NCI-H748 (cell line): ENCODE measurements at regions not wholly inside any gene's neighbourhood (a gene's known extent, or its start where the extent isn't known, plus 50 kb on each side); places are given as distances from the start of the nearest gene placed in this dataset.

Experiments
- DNase-seq: peaks from one replicate; lab custom pipeline; 2025; ENCODE audit not compliant: unreplicated experiment; lab: John Stamatoyannopoulos, UW

DNA sequence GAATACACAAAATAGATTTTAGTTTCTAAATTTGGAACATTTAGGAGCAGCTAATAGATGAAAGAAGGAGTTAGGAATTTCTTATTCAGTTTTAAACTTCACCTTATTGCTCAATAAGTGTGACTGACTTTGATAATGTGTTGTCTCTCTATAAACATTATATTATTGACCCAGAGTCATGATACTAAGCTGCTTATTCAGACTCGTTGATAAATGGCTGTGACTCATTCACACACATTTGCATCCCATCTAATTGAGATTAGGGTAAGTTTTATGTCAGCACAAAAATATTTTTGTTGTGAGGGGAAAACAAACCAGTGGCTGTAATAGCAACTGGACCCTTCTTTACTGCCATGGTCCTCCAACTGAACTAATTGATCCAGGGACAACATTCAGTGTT lies 137.6 kb downstream of the GOLIM4 start:
- DNase-seq, result no peak

DNA sequence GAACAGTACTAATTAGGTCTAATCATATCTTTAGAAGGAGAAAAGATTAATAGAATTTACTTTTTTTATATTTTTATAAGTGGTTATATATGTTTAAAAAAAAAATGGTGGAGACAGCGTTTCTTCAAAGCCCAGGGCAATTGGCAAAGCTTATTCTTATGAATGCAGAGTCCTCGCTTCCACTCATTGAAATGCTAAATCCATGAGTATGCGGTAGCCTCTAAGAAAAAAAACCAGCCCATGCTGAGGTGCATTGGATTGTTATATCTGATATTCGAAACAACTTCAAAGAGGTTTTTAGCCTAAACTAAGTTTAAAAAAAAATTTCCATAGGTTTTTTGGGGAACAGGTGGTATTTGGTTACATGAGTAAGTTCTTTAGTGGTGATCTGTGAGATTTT lies 142.8 kb downstream of the GOLIM4 start:
- no peak for DNase-seq

DNA sequence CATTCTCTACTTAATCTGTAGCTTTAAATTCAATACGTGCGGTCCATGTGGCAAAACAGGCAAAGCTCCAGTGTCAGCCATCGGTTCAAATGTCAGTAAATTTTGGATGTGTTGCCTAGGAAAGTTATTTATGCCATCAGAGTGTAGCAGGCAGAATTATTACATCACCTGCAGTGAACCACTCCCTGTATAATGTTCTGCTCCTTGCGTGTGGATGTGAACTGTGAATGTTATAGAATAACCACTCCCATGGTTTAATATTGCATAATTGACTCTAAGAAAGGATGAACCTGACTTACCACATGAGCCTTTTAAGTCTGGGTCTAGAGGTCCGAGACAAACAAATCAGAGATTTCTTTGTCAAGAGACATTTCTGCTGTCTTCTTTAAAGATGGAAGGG lies 145.5 kb downstream of the GOLIM4 start:
- DNase-seq, result no peak

DNA sequence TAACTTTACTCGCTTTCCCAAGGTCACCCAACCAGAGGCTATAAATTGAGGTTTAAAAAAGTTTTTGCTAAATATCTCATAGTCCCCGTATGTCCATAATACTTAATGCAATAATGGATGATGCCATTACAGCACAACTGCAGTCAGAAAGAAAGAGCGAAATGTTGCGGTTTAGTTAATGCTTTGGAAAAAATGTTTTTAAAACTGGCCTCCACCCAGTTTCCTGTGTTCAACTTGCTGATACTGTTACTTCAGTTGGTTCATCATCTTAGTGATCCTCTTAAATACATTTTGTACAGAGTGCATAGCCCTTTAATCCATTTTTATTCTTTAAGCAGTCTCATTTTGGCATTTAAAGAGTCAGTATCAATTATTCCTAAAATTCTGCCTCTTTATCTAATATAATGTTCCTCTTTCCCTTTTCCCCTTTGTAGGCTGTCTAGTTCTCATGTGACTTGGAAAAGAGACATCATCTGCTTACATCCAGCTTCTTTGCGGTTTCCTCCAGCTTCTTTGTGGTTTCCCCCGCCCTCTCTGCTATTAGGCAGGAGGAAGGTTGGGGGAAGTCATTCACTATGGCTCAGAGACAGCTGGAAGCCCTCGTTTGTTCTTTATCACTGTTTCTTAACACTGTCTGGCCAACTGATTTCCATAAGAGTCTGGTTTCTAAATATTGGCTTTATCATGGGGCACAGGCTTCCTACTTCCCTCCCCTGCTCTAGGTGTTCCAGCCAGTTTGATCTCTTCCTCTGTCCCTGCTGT lies 154.3 kb downstream of the GOLIM4 start:
- no peak for DNase-seq

DNA sequence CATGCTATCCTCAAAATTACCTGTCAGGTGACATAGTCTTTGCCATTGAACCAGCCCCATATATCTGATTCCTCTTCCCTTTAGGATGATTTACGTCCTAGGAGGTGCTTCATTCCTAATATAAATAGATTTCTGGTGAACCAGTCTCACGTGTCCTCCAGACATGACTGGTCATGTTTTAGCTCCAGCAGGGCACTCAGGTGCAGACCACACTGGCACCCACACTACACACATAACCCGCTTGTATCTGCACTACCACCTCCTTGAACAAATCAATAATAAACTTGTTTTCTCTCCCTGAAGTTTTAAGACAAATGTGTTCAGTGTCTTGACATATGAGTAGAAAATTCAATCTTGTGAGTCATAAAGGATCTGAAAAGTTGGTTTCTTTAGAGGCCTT lies 155.5 kb downstream of the GOLIM4 start:
- DNase-seq, result no peak

DNA sequence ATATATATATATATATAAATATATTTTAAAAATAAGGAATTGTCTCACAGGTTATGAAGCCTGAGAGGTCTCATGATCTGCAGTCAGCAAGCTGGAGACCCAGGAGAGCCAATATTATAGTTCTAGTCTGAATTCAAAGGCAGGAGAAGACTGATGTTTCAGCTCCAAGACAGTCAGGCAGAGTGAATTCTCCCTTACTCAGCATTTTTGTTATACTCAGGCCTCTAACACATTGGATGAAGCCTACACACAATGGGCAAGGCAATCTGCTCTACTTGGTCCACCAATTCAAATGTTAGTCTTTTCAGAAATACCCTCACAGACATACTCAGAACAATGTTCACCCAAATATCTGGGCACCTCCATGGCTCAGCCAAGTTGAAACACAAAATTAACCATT lies 157.2 kb downstream of the GOLIM4 start:
- DNase-seq, result no peak

DNA sequence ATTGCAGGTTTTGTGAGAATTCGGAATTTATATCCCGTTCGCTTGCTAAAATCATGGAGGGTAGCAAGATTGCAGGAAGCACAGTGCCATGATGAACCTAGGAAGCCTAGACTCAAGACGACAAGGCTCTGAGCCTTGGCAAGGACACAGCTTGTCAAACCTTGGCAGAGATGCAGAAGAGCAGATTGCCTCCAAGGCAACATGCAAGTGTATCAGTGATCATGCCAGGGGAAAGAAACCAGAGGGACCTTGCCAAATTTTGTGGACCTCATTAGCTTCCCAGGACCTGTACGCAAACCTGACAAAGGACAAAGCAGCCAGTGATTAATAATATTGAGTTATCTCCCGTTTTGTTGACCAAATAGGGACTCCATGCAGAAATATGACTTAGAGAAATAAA lies 159.7 kb downstream of the GOLIM4 start:
- no peak for DNase-seq

DNA sequence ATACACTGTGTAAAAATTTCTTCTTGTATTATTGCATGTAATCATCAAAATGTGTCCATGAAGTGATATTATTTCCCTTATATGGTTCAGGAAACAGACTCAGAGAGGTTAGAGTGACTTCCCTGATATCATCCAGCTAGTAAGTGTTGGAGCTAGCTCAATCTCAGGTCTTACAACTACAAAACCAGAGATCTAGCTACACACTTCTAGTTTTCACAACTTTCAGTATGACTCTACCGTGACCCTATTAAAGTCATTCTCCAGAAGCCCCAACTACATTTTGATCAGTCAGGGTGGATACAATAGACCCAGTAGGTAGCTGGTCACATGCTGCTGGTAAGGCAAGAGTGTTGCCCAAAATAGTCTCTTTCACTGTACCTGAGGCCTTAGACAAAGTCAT lies 165.3 kb downstream of the GOLIM4 start:
- DNase-seq, result no peak

DNA sequence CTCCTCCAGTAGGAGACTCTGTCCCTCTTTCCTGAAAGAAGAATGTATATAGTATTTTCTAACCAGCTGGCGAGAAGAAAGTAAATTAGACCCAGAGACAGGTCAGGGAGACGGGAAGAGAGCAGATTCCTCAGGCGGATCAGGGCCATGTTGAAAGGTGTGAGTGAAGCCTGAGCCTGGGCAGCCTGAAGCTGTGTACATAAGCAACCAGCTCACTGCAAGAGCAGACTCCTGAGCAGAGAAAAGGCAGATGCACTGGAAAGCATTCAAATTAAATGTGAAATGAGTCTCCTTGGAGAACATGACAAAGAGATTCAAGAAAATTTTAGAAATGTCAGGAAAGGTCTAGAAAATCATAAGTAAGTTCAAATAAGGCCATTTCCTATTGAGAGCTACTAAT lies 165.8 kb downstream of the GOLIM4 start:
- DNase-seq, result no peak

DNA sequence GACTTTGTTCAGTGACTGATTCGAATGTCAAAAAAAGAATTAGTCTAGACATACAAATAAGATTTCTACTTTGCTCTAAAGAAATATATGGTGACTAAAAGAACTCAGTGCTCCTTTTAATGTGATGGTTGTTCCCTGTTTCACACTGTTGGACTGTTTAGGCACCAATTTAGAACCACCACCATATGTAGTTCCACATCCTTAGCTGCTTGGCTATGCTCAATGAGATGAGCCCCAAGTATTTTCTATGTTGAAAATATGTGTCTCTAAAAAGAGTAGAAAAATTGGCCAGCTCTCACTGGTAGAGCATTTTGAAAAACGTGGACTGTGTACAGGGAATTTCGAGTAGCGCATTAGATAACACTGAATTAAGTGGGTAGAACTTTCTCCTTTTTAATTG lies 167.3 kb downstream of the GOLIM4 start:
- DNase-seq, result no peak

DNA sequence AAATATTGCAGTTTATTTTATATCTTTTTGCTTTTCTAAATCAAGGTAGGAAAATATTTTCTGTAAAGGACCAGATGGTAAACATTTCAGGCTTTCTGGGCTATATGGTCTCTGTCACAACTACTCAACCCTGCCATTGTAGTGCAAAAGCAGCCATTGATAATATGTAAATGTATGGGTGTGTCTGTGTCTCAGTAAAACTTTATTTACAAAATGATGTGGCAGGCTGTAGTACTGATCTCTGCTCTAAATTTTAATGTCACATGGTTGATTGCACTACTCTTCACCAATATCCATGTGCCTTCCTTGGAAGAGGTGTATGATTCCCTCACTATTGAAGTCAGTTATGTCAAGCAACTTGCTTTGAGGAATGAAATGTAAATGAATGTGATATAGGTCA lies 175.0 kb downstream of the GOLIM4 start:
- DNase-seq, result no peak

DNA sequence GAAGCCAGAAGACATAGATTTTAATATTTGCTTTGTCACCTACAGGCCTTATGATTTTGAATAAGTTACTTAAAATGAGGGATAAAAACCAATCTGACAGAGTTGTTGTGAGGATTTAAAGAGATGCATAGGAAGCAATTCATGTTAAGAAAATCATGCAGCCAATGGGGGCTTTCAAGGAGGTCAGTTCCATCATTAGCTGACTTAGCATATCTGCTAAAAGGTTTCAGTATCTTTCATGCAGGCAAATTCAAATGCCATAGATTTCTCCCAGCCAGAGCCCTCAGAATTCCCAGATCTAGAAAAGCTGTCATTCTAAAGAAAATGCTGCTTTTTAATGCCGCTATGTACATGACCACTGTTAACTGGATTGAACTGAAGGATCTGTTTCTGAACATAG lies 176.1 kb downstream of the GOLIM4 start:
- no peak for DNase-seq

DNA sequence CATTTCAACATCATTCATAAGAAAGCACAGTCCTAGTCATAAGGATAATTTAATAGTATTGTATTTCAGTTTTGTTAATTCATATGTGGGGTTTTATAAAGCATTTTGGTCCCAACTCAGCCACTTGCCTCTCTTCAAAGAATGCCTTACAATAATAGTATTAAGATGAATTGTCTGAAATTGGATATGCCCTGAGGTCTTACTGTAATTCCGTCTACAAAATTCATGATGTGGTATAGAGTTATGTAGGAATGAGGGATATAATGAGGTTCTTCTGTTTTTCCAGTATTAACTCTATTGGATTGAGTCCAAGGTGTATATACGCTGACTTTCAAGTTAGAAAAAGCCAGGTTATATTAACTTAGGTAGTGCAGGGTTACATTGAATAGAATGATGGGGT lies 177.0 kb downstream of the GOLIM4 start:
- no peak for DNase-seq

DNA sequence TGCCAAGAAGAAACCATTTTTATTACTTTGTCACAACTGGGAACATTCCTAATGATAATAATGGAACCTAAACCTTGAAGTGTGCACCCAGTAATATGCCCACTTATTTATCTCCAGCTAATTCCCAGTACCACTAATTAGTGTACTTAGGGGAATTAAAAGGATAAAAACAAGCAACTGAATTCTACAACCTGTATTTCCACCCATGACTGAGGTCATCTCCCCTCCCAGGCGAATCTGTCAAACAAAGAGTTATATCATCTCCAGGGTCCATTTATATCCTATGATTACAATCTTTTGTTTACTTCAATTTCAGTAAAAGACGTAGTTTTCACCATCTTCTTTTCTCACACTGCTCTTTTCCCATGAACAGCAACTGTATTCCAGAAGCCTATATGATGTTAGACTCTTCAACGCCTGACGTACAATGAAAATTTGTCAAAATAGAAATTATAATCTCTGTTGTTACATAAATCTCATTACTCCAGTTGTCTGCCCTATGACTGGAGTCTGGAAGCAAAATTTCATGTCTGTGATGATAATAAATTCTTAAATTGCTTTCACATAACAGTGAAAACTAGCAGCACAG lies 177.6 kb downstream of the GOLIM4 start:
- no peak for DNase-seq

DNA sequence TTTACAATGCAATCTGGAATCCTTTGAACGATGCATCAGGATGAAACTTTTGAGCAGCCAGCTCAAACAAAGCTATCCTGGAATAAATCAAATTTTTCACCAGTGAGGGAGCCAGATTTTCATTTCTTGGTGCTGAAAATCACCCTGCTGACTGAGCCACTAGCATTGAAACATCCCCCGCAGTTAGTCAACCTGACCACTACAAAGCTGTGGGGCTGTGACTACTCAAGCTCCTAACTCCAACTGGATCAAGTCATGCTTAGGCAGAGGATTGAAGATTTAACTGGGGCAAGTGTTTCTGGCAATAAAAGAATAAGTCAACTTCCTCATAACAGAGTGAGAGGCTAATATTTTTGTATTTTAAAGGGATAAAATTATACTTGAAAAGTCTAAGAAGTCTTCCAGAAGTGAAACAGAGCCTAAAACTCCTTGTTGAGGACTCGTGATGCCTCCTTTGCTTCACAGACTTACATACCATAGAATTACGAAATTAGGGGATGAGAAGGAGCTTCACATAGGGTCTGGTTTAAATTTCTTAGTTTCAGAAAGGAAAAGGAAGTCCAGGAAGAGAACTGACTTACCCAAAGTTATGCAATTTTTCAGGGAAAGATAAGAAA lies 177.8 kb downstream of the SERPINI1 start:
- no peak for DNase-seq

DNA sequence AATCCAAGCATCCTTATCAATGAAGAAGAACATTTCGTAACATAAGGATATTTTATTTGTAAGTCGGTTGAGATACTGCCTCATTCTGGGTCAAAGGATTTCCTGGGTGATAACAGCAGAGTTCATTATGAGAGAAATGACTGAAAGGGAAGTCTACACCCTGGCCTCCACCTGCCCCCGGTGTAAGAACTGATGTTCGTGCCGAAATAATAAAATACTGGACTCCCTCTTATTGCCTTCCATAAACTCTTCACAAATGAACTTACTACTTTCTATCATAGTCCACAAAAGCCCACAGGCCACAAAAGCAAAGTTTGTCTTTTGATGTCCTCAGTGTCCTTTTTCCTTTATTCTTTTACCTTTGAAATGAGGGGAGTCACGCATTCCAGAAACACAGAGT lies 174.4 kb downstream of the SERPINI1 start:
- DNase-seq, result no peak

DNA sequence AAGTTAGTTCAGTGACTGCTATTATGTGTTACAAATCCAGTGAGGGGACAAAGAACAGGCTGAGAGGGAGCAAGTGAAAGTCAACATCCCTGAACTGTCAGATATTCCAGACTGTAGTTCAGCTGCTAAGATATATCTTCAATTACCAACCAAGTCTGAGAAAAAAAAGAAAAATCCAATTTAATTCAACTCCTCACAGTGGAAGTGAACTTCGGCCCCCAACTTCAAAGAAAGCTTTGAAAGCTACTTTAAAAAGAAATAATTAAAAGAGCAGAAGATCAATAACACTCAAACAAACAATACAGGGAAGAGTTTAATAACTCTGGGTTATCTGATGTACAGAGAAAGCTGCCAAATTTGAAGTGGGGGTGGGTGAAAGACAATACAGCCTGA lies 174.0 kb downstream of the SERPINI1 start:
- DNase-seq, result no peak

DNA sequence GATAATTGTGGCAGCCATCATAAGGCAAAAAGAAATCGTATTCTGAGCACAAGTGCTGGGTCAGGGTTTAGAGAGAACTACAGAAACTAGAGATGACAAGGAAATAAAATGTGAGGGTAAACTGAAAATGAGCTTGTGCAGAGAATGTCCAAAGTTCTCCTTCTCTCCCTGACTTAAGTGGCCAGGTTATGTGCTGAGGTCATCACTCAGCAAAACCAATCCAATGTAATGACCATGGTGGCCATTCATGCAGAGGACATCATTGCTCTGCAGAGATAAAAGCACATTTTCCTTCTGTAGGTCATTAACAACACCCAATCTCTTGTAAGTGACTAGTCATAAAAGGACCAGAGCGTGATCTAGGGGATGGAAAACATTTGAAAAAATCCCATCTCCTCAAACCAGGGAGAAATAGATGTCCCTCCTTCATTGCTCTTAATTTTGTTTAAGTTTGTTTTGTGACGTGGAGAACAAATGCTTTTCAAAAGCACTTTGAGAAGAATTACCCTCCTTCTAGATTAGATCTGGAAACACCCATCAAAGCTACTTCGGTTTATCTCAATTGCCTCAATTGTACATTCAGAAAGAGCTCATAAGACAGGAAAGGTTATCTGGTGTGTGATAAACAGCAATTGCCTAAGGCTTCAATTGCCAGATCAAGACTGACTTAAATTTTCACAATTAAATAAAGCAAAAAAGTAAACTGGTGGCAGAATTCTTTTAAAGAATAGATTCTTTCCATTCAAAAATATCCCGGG lies 173.4 kb downstream of the SERPINI1 start:
- no peak for DNase-seq

DNA sequence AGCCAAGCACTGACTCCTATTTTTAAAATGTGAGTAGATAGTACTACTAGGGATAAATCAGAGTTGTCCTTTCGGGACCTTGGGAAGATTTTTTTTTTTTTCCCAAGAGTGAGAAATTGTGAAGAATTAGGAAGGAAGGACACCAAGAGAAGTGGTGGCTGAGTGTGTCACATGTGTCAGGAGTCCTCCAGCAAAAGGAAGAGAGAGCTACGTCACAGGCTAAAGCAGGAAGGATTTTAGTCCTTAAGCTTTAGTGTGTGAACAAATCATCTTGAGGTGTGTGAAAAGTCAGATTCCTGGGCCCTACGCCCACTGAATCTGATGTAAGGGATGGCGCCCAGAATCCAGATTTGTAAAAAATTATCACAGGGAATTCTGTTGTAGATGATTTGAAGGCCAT lies 172.7 kb downstream of the SERPINI1 start:
- no peak for DNase-seq

DNA sequence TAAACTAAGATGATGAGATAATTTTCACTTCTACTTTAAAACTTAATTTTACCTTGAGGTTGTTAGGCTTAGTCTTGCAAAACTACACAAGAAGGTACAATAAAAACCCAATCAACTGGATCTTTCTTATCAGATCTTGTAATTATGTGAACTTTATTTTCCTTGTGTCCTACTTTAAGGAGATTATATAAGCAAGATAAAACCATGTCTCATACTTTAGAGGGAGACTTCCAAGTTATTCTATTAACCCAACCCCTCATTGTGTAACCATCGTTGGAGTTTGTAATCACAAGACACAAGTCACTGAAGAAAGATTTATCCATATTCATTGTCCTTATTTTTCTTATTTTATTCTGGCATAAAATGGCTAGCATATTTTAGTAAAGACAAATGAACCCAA lies 165.6 kb downstream of the SERPINI1 start:
- no peak for DNase-seq

DNA sequence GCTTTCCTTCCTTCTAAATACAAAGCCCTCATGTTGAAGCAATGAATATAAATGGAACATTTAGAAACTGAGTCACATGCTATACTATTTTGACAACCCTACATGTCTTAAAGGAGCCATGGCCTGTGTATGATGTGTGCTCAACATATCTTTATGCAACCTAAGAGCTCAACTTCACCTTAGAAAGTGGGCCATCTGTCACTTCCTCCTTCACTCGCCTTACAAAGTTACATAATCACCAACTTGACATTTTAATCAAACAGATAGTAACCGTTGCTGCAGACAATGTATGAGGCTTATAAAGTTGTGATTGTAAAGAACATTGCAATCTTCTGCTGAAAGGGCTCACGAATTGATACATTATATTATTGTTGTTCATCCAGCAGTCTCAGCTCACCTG lies 163.6 kb downstream of the SERPINI1 start:
- no peak for DNase-seq

DNA sequence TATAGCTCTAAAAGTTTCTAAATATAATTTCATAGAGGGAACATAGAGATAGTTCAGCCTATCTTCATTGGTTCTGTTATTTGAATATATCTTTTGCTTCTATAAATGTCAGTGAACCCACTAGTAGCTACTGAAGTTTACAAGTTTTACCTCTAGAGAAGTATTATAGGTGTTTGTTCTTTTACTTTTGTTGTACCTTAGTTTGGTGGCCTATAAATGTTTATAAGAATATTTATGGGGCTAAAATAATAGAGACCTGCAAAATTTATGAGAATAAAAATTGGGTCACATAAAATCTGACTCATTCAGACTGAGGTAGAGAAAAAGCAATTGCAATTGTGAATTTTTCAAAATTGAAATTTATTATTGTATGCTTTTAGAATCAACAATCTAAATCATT lies 162.6 kb downstream of the SERPINI1 start:
- DNase-seq, result no peak
